H1 (cell line): ENCODE measurements at regions not wholly inside any gene's neighbourhood (a gene's known extent, or its start where the extent isn't known, plus 50 kb on each side); places are given as distances from the start of the nearest gene placed in this dataset.

Experiments used
- CTCF ChIA-PET: fragments of 300-600 bp; sonication (Branson Sonifier 250); formaldehyde crosslinking; loops from one replicate; lab custom pipeline; 2021; ENCODE audit not compliant: partially characterized antibody; lab: Charles Lee
- POLR2A ChIA-PET: fragments of 300-600 bp; sonication (Branson Sonifier 250); formaldehyde crosslinking; loops from one replicate; lab custom pipeline; 2021; ENCODE audit warnings: inconsistent platforms; ENCODE audit not compliant: partially characterized antibody; lab: Charles Lee
- DNase-seq, 2 experiments: peaks; one replicate each; pipeline versions ENCODE4 v3.0.0 to v3.0.0-alpha.2; 2010 to 2022; ENCODE audit warnings: low spot score in 2 of 2, low read depth in 1 of 2, mixed read lengths in 1 of 2
- FAIRE-seq: peaks from 2 replicates; lab custom pipeline; 2011; peaks lifted over from hg19 to GRCh38; lab: Jason Lieb, UNC
- H2AFZ ChIP-seq: 2 replicates; pipeline ENCODE4 v1.8.1; 2012; ENCODE audit warnings: low read length, inconsistent platforms
- H2AK5ac ChIP-seq: 2 replicates; pipeline ENCODE4 v1.6.1; 2013; ENCODE audit warnings: low read depth, low read length
- H2BK120ac ChIP-seq: replicated peaks from 2 replicates; pipeline ENCODE3; 2013; ENCODE audit warnings: low read depth, low read length, inconsistent platforms
- H2BK12ac ChIP-seq: 2 replicates; pipeline ENCODE4 v1.6.1; 2013; ENCODE audit warnings: low read depth, low read length
- H2BK15ac ChIP-seq: 2 replicates; pipeline ENCODE4 v1.6.1; 2013; ENCODE audit warnings: low read length
- H2BK20ac ChIP-seq: 2 replicates; pipeline ENCODE4 v1.6.1; 2013; ENCODE audit warnings: low read length
- H2BK5ac ChIP-seq: 2 replicates; pipeline ENCODE4 v1.6.1; 2013; ENCODE audit warnings: low read depth, low read length
- H3K14ac ChIP-seq: 2 replicates; pipeline ENCODE4 v1.6.1; 2013; ENCODE audit warnings: inconsistent platforms; ENCODE audit not compliant: insufficient read length
- H3K18ac ChIP-seq: 2 replicates; pipeline ENCODE4 v1.6.1; 2013; ENCODE audit warnings: low read length; ENCODE audit errors: extremely low read depth
- H3K23ac ChIP-seq: 2 replicates; pipeline ENCODE4 v1.6.1; 2013; ENCODE audit warnings: inconsistent platforms; ENCODE audit not compliant: insufficient read length
- H3K23me2 ChIP-seq: 2 replicates; pipeline ENCODE4 v1.6.1; 2013; ENCODE audit warnings: low read depth, low read length
- H3K27ac ChIP-seq: 2 replicates; pipeline ENCODE4 v1.6.1; 2011; ENCODE audit warnings: low read depth, low read length, inconsistent platforms
- H3K27me3 ChIP-seq, 4 experiments: replicated peaks in 1 of 4; 1 replicate in 1 of 4; 2 replicates in 3 of 4; pipeline versions ENCODE4 v1.6.1 to v1.8.1; 2011 to 2013; ENCODE audit warnings: low read length in 3 of 4, mild to moderate bottlenecking in 3 of 4, inconsistent platforms in 2 of 4, mixed read lengths in 2 of 4, moderate library complexity in 1 of 4; ENCODE audit not compliant: control insufficient read depth in 3 of 4, insufficient read depth in 3 of 4; ENCODE audit errors: extremely low read depth in 1 of 4
- H3K36me3 ChIP-seq, 4 experiments: 2 replicates each; pipeline versions ENCODE4 v1.6.1 to v1.8.1; 2011 to 2013; ENCODE audit warnings: mild to moderate bottlenecking in 4 of 4, low read length in 3 of 4, moderate library complexity in 2 of 4, control low read depth in 1 of 4, inconsistent platforms in 1 of 4; ENCODE audit not compliant: insufficient read depth in 4 of 4, control insufficient read depth in 2 of 4
- H3K4ac ChIP-seq: replicated peaks from 2 replicates; pipeline ENCODE3; 2013; ENCODE audit warnings: low read length, low read depth, mixed read lengths, inconsistent platforms; ENCODE audit not compliant: insufficient read length
- H3K4me1 ChIP-seq, 4 experiments: replicated peaks in 1 of 4; 1 replicate in 1 of 4; 2 replicates in 3 of 4; pipeline versions ENCODE4 v1.6.1 to v1.8.1; 2011 to 2013; ENCODE audit warnings: low read length in 3 of 4, inconsistent platforms in 2 of 4, mixed read lengths in 1 of 4; ENCODE audit not compliant: insufficient read depth in 4 of 4, control insufficient read depth in 3 of 4
- H3K4me2 ChIP-seq, 2 experiments: 2 replicates each; pipeline versions ENCODE4 v1.6.1 to v1.8.1; 2011 to 2013; ENCODE audit warnings: low read depth in 2 of 2, low read length in 2 of 2, control low read depth in 1 of 2, inconsistent platforms in 1 of 2, mild to moderate bottlenecking in 1 of 2; ENCODE audit not compliant: insufficient read depth in 1 of 2
- H3K4me3 ChIP-seq, 4 experiments: fragments of 200-600, 300-600 bp in 1 of 4; sonication (generic), shearing (Covaris generic), sonication (Bioruptor Twin) in 1 of 4; 2 replicates each; pipeline versions ENCODE4 v1.5.1 to v1.8.1; 2011 to 2016; ENCODE audit warnings: low read length in 4 of 4, low read depth in 3 of 4, control low read depth in 2 of 4, inconsistent platforms in 2 of 4, mild to moderate bottlenecking in 2 of 4, mixed read lengths in 1 of 4, moderate library complexity in 1 of 4; ENCODE audit not compliant: insufficient read depth in 2 of 4; ENCODE audit errors: extremely low read depth in 1 of 4
- H3K56ac ChIP-seq: replicated peaks from 2 replicates; pipeline ENCODE3; 2013; ENCODE audit warnings: low read depth, mild to moderate bottlenecking, mixed read lengths, low read length, inconsistent platforms; ENCODE audit not compliant: insufficient read length
- H3K79me1 ChIP-seq: 2 replicates; pipeline ENCODE4 v1.6.1; 2013; ENCODE audit warnings: low read depth, low read length, control low read depth
- H3K79me2 ChIP-seq, 2 experiments: 2 replicates each; pipeline versions ENCODE4 v1.6.1 to v1.8.1; 2012 to 2013; ENCODE audit warnings: low read length in 2 of 2, mild to moderate bottlenecking in 2 of 2, inconsistent platforms in 1 of 2; ENCODE audit not compliant: insufficient read depth in 2 of 2, control insufficient read depth in 1 of 2
- H3K9ac ChIP-seq, 4 experiments: replicated peaks in 1 of 4; 1 replicate in 1 of 4; 2 replicates in 3 of 4; pipeline versions ENCODE4 v1.6.1 to v1.8.1; 2011 to 2013; ENCODE audit warnings: low read depth in 3 of 4, low read length in 3 of 4, control low read depth in 2 of 4, mild to moderate bottlenecking in 2 of 4, moderate library complexity in 2 of 4, inconsistent platforms in 1 of 4; ENCODE audit errors: extremely low read depth in 1 of 4
- H3K9me3 ChIP-seq, 2 experiments: 2 replicates each; pipeline versions ENCODE4 v1.6.1 to v1.8.1; 2012 to 2013; ENCODE audit warnings: mild to moderate bottlenecking in 2 of 2, moderate library complexity in 2 of 2, control low read depth in 1 of 2, inconsistent platforms in 1 of 2, low read depth in 1 of 2, low read length in 1 of 2, mixed read lengths in 1 of 2; ENCODE audit not compliant: insufficient read depth in 2 of 2
- H4K20me1 ChIP-seq, 2 experiments: replicated peaks in 1 of 2; 2 replicates each; pipeline versions ENCODE3 to v1.8.1; 2011 to 2013; ENCODE audit warnings: inconsistent platforms in 2 of 2, low read length in 2 of 2, mild to moderate bottlenecking in 1 of 2; ENCODE audit not compliant: insufficient read depth in 2 of 2, control insufficient read depth in 1 of 2
- H4K5ac ChIP-seq: 2 replicates; pipeline ENCODE4 v1.6.1; 2013; ENCODE audit warnings: low read length, low read depth, mixed read lengths, inconsistent platforms; ENCODE audit not compliant: insufficient read length
- H4K8ac ChIP-seq: 2 replicates; pipeline ENCODE4 v1.8.0; 2013; ENCODE audit warnings: mild to moderate bottlenecking, moderate library complexity, low read length, inconsistent platforms; ENCODE audit not compliant: insufficient read depth; ENCODE audit errors: extremely low read depth
- H4K91ac ChIP-seq: replicated peaks from 2 replicates; pipeline ENCODE3; 2013; ENCODE audit warnings: low read length, mixed read lengths, inconsistent platforms; ENCODE audit not compliant: insufficient read length
- BCL11A ChIP-seq, 2 experiments: IDR thresholded peaks; one replicate each; pipeline ENCODE4 v1.6.1; 2011; ENCODE audit warnings: low read depth in 2 of 2, low read length in 2 of 2, mild to moderate bottlenecking in 2 of 2
- BRCA1 ChIP-seq: IDR thresholded peaks from 2 replicates; pipeline ENCODE4 v1.6.1; 2012; ENCODE audit warnings: low read depth, low read length, improper control_type of control experiment
- EZH2 ChIP-seq: fragments of 200-600 bp; sonication (generic); IDR thresholded peaks from 2 replicates; pipeline ENCODE4 v1.7.1; 2012; ENCODE audit warnings: low read depth, mild to moderate bottlenecking, moderate library complexity, low read length, inconsistent platforms; ENCODE audit not compliant: severe bottlenecking
- GABPA ChIP-seq: IDR thresholded peaks from 2 replicates; pipeline ENCODE4 v1.6.1; 2011; ENCODE audit warnings: mild to moderate bottlenecking, low read length, moderate library complexity, borderline replicate concordance; ENCODE audit not compliant: insufficient read depth
- KDM1A ChIP-seq: fragments of 200-600, 300-600 bp; sonication (generic); IDR thresholded peaks from 2 replicates; pipeline ENCODE4 v1.7.1; 2016; ENCODE audit warnings: mild to moderate bottlenecking, low read length, borderline replicate concordance
- MAFK ChIP-seq: IDR thresholded peaks from 2 replicates; pipeline ENCODE4 v1.6.1; 2012; ENCODE audit warnings: low read depth, mild to moderate bottlenecking, improper control_type of control experiment, low read length
- SP2 ChIP-seq: IDR thresholded peaks from 2 replicates; pipeline ENCODE4 v1.6.1; 2012; ENCODE audit warnings: mild to moderate bottlenecking, low read length, inconsistent platforms
- SUZ12 ChIP-seq: fragments of 200-600 bp; sonication (generic); IDR thresholded peaks from 2 replicates; pipeline ENCODE4 v1.6.1; 2012; ENCODE audit warnings: mild to moderate bottlenecking, inconsistent platforms, low read length, moderate library complexity, mixed read lengths
- TEAD4 ChIP-seq: IDR thresholded peaks from 2 replicates; pipeline ENCODE4 v1.6.1; 2012; ENCODE audit warnings: low read depth, low read length, inconsistent platforms, mixed read lengths
- ZNF274 ChIP-seq: IDR thresholded peaks from 2 replicates; pipeline ENCODE4 v1.7.0; 2012; ENCODE audit warnings: low read length, borderline replicate concordance; ENCODE audit errors: extremely low read depth
- WGBS, 2 experiments: shearing (Covaris generic) in 1 of 2; methylation state at CpG; one replicate each; pipeline versions ENCODE4 v1.1.6 to v1.1.7; 2013 to 2015; ENCODE audit warnings: low lambda C conversion rate in 2 of 2, mixed read lengths in 2 of 2, inconsistent platforms in 1 of 2, low coverage in 1 of 2, missing lambda C conversion rate in 1 of 2; ENCODE audit not compliant: insufficient replicate concordance in 2 of 2, insufficient coverage in 1 of 2, insufficient read length in 1 of 2; ENCODE audit errors: extremely low coverage in 1 of 2, missing lambda C conversion rate in 1 of 2; 5-methylcytosine and 5-hydroxymethylcytosine counted together

- H3K56ac ChIP-seq, result no peak overlapping the region
- H2BK5ac ChIP-seq, result no peak overlapping the region
- no peaks in the 10 kb centered on the region for H3K27me3 ChIP-seq
- no peak overlapping the region for H4K91ac ChIP-seq
- H2BK20ac ChIP-seq, result no peak overlapping the region
- no peak overlapping the region for H3K9ac ChIP-seq
- H2BK12ac ChIP-seq, result no peak overlapping the region
- H3K4me2 ChIP-seq, result no peak overlapping the region
- DNase-seq (peak in 1 of 2 experiments; percentile 6), FAIRE-seq (no peak)
- H3K23ac ChIP-seq, result no peak overlapping the region
- H3K4ac ChIP-seq, result no peak overlapping the region
- 0 out of 4 replicates have a peak, but pooled peaks cover 0 to 3% of the 10 kb centered on the region in 2 experiments for H3K9me3 ChIP-seq
- H3K79me2 ChIP-seq, result no peaks in the 10 kb centered on the region
- no peaks in the 10 kb centered on the region for H3K79me1 ChIP-seq
- H2BK120ac ChIP-seq, result no peak overlapping the region
- H2BK15ac ChIP-seq, result no peak overlapping the region
- H3K27ac ChIP-seq, result no peak overlapping the region
- H3K4me3 ChIP-seq, result no peak overlapping the region
- TF ChIP-seq BRCA1 (no peak), KDM1A (no peak), BCL11A (IDR thresholded peaks at IDR 0.05; ENCODE audit: low read depth in 2 of 2, low read length in 2 of 2) (no peak), MAFK (no peak), SUZ12 (no peak), ZNF274 (no peak), TEAD4 (no peak), EZH2 (no peak), SP2 (no peak), GABPA (no peak)
- H2AK5ac ChIP-seq, result no peak overlapping the region
- H3K23me2 ChIP-seq, result no peaks in the 10 kb centered on the region; the same call in 1 of the 2 replicates
- no peak overlapping the region for H3K18ac ChIP-seq
- H2AFZ ChIP-seq, result no peak overlapping the region
- ChIA-PET CTCF (interaction anchor here (0.6 kb wide), 1 partner anchor 764 kb away, joined by 3 read pairs; no protein-coding TSS in a partner anchor), POLR2A (no interaction called here)
- WGBS, 2 experiments, result 83% methylated on average over 3 of the region's 3 CpGs; no CpG with 5 or more reads in 1 of the 2 experiments
- H4K20me1 ChIP-seq, result no peaks in the 10 kb centered on the region
- H3K4me1 ChIP-seq, result peaks cover 0 to 6% (median 0%) of the 10 kb centered on the region in 4 experiments; a peak in 3 of 7 replicates
- H4K8ac ChIP-seq, result no peak overlapping the region; the same call in 1 of the 2 replicates
- H4K5ac ChIP-seq, result no peak overlapping the region
- no peak overlapping the region for H3K14ac ChIP-seq
- no peaks in the 10 kb centered on the region for H3K36me3 ChIP-seq
Observed at GRCh38 chr22:47696776-47697175, 934.3 kb downstream of the TBC1D22A start.
